Tibial artery (tissue), 4 donors: ENCODE measurements at regions not wholly inside any gene's neighbourhood (a gene's known extent, or its start where the extent isn't known, plus 50 kb on each side); places are given as distances from the start of the nearest gene placed in this dataset.

ENCODE experiments used
- DNase-seq, 2 donors: peaks; one replicate each; pipeline ENCODE4 v3.0.0-alpha.2; 2019
- H3K27ac ChIP-seq, 2 donors: fragments of 200-600 bp; sonication (generic) in 1 of 2; 1 replicate in 1 of 2; 2 replicates in 1 of 2; pipeline ENCODE4 v1.5.1; 2018 to 2019; ENCODE audit warnings: mild to moderate bottlenecking in 1 of 2
- H3K27me3 ChIP-seq, 2 donors: fragments of 200-600 bp; sonication (generic) in 1 of 2; one replicate each; pipeline versions ENCODE4 v1.5.1 to v1.6.0; 2016 to 2019
- H3K36me3 ChIP-seq, 3 donors: fragments of 200-600 bp; sonication (generic) in 2 of 3; one replicate each; pipeline ENCODE4 v1.5.1; 2016 to 2019; ENCODE audit warnings: mild to moderate bottlenecking in 2 of 3
- H3K4me1 ChIP-seq, 4 donors: fragments of 200-600 bp; sonication (generic) in 2 of 4; 1 replicate in 3 of 4; 2 replicates in 1 of 4; pipeline ENCODE4 v1.5.1; 2016 to 2019
- H3K4me3 ChIP-seq, 2 donors: fragments of 200-600 bp; sonication (generic) in 1 of 2; 1 replicate in 1 of 2; 2 replicates in 1 of 2; pipeline ENCODE4 v1.5.1; 2018 to 2019; ENCODE audit warnings: mild to moderate bottlenecking in 2 of 2
- H3K9me3 ChIP-seq, 3 donors: fragments of 200-600 bp; sonication (generic) in 1 of 3; one replicate each; pipeline ENCODE4 v1.5.1; 2016 to 2019
- CTCF ChIP-seq, 2 experiments: fragments of 200-600 bp in 1 of 2; fragments of 450-650 bp in 1 of 2; IDR thresholded peaks; one replicate each; pipeline ENCODE4 v1.5.1; 2017 to 2019; ENCODE audit warnings: antibody characterized with exemption in 2 of 2, mild to moderate bottlenecking in 1 of 2, moderate library complexity in 1 of 2
- intact Hi-C: fragments of 100-400 bp; cut with DNase I; formaldehyde crosslinking; loops from one replicate; pipeline ENCODE4 v1.15.0; 2023; ENCODE audit warnings: low total_unique reads

- no peak for DNase-seq
- Histone ChIP-seq H3K36me3 (no peaks in the 10 kb centered on the region), H3K27ac (no peak overlapping the region), H3K4me3 (no peak overlapping the region), H3K27me3 (no peaks in the 10 kb centered on the region), H3K4me1 (no peaks in the 10 kb centered on the region), H3K9me3 (no peaks in the 10 kb centered on the region)
- intact Hi-C loops: no loop called here
- no peak for TF ChIP-seq CTCF (IDR thresholded peaks at IDR 0.05)
These were observed 61.7 kb upstream of the LRIG3 start for GRCh38 chr12:58981961-58982360.

GRCh38 chr12:58980768-58981167 is 60.5 kb upstream of the LRIG3 start:
- no peak for DNase-seq
- Histone ChIP-seq H3K27me3 (no peaks in the 10 kb centered on the region), H3K9me3 (no peaks in the 10 kb centered on the region), H3K36me3 (no peaks in the 10 kb centered on the region), H3K4me1 (no peaks in the 10 kb centered on the region), H3K27ac (no peak overlapping the region), H3K4me3 (no peak overlapping the region)
- intact Hi-C loops: no loop called here
- no peak for TF ChIP-seq CTCF (IDR thresholded peaks at IDR 0.05)

GRCh38 chr12:58978717-58979116 is 58.4 kb upstream of the LRIG3 start:
- no peaks in the 10 kb centered on the region for H3K27me3 ChIP-seq
- no peaks in the 10 kb centered on the region for H3K9me3 ChIP-seq
- no peak for DNase-seq
- no peak overlapping the region for H3K27ac ChIP-seq
- TF ChIP-seq CTCF (IDR thresholded peaks at IDR 0.05): no peak
- H3K4me3 ChIP-seq: no peak overlapping the region
- no peaks in the 10 kb centered on the region for H3K4me1 ChIP-seq
- H3K36me3 ChIP-seq: no peaks in the 10 kb centered on the region
- intact Hi-C loops: no loop called here

GRCh38 chr12:58977476-58977875 is 57.2 kb upstream of the LRIG3 start:
- Histone ChIP-seq H3K9me3 (no peaks in the 10 kb centered on the region), H3K27me3 (no peaks in the 10 kb centered on the region), H3K27ac (no peak overlapping the region), H3K36me3 (no peaks in the 10 kb centered on the region), H3K4me1 (no peaks in the 10 kb centered on the region), H3K4me3 (no peak overlapping the region)
- DNase-seq: no peak
- intact Hi-C loops: no loop called here
- no peak for TF ChIP-seq CTCF (IDR thresholded peaks at IDR 0.05)

- intact Hi-C loops: no loop called here
- TF ChIP-seq CTCF (IDR thresholded peaks at IDR 0.05): no peak
- H3K4me1 ChIP-seq: no peaks in the 10 kb centered on the region
- no peaks in the 10 kb centered on the region for H3K9me3 ChIP-seq
- DNase-seq: no peak
- no peak overlapping the region for H3K4me3 ChIP-seq
- no peaks in the 10 kb centered on the region for H3K27me3 ChIP-seq
- no peak overlapping the region for H3K27ac ChIP-seq
- H3K36me3 ChIP-seq: no peaks in the 10 kb centered on the region
These were observed 55.8 kb upstream of the LRIG3 start for GRCh38 chr12:58976146-58976545.
